Keratinocyte (primary cell): ENCODE measurements at regions not wholly inside any gene's neighbourhood (a gene's known extent, or its start where the extent isn't known, plus 50 kb on each side); places are given as distances from the start of the nearest gene placed in this dataset.

Source experiments
- CTCF ChIP-seq, 3 experiments: IDR thresholded peaks in 1 of 3; conservative IDR thresholded peaks in 1 of 3; optimal IDR thresholded peaks in 1 of 3; 2 replicates in 2 of 3; 3 replicates in 1 of 3; pipeline versions ENCODE3 to v1.5.1; 2011; ENCODE audit warnings: low read length in 3 of 3, mild to moderate bottlenecking in 3 of 3, moderate library complexity in 2 of 3, control low read depth in 1 of 3, inconsistent platforms in 1 of 3; ENCODE audit not compliant: insufficient read depth in 2 of 3; ENCODE audit errors: extremely low read depth in 1 of 3
- EZH2 ChIP-seq: IDR thresholded peaks from one replicate; pipeline ENCODE4 v1.6.1; 2012; ENCODE audit warnings: inconsistent platforms, mild to moderate bottlenecking, low read length, moderate library complexity

DNA sequence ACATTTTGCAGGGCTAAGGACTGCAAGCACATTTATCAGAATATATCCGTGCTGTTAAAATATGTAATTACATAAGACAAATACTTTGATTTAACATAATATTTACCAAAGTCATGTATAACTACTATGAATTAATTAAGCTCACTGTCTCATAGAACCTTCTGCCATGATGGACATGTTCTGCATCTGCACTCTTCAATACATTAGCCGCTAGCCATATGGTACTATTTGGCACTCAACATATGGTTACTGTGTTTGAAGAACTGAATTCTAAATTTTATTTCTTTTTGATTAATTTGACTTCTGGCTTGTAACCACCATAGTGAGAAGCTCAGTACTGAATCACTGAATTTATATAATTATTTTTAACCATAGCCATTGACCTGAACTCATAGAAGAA, 427.0 kb upstream of the TRAM1L1 start:
- TF ChIP-seq CTCF (optimal IDR thresholded peaks at IDR 0.05 in 1 of 3, IDR thresholded peaks at IDR 0.05 in 1 of 3, conservative IDR thresholded peaks at IDR 0.05 in 1 of 3; ENCODE audit: extremely low read depth in 1 of 3, insufficient read depth in 2 of 3, low read length in 3 of 3): no peak
- no peak for TF ChIP-seq EZH2
